GM13977 (cell line): ENCODE measurements at regions not wholly inside any gene's neighbourhood (a gene's known extent, or its start where the extent isn't known, plus 50 kb on each side); places are given as distances from the start of the nearest gene placed in this dataset.

Source experiments
- DNase-seq: peaks from one replicate; pipeline ENCODE4 v3.0.0; 2012; ENCODE audit warnings: low spot score
- CTCF ChIP-seq: IDR thresholded peaks from 2 replicates; pipeline ENCODE4 v1.5.1; 2012; ENCODE audit warnings: mild to moderate bottlenecking, control low read depth; ENCODE audit not compliant: insufficient read depth; ENCODE audit errors: extremely low read depth, missing control alignments
- in situ Hi-C: fragments of 300-500 bp; cut with MboI; formaldehyde crosslinking; loops from one replicate; pipeline ENCODE4 v1.12.0; 2022; ENCODE audit warnings: low sequenced_read_pairs, low pct_unique_long_range_greater_than_20kb, mixed read lengths, inconsistent platforms; ENCODE audit not compliant: unreplicated experiment

- in situ Hi-C loops: no loop called here
- no peak for TF ChIP-seq CTCF
- DNase-seq: no peak
Measured at GRCh38 chr20:23180451-23180921, 94.4 kb upstream of the CD93 start.

- in situ Hi-C loops: no loop called here
- no peak for TF ChIP-seq CTCF
- no peak for DNase-seq
Measured at GRCh38 chr20:23179766-23180403, 93.8 kb upstream of the CD93 start.

- TF ChIP-seq CTCF: no peak
- DNase-seq: no peak
- in situ Hi-C loops: no loop called here
Measured at GRCh38 chr20:23178806-23179205, 92.7 kb upstream of the CD93 start.

GRCh38 chr20:23174821-23175220, 88.7 kb upstream of the CD93 start:
- no peak for TF ChIP-seq CTCF
- no peak for DNase-seq
- in situ Hi-C loops: no loop called here

GRCh38 chr20:23167431-23167830, 81.3 kb upstream of the CD93 start:
- no peak for TF ChIP-seq CTCF
- no peak for DNase-seq
- in situ Hi-C loops: no loop called here

- DNase-seq: no peak
- in situ Hi-C loops: no loop called here
- TF ChIP-seq CTCF: no peak
Measured at GRCh38 chr20:23166563-23166962, 80.4 kb upstream of the CD93 start.

GRCh38 chr20:23165964-23166363, 79.8 kb upstream of the CD93 start:
- in situ Hi-C loops: no loop called here
- DNase-seq: no peak
- no peak for TF ChIP-seq CTCF
